ENCODE measurements at regions not wholly inside any gene's neighbourhood (a gene's known extent, or its start where the extent isn't known, plus 50 kb on each side); places are given as distances from the start of the nearest gene placed in this dataset.
"Not testable (repeated sequence)": the region's sequence is repeated elsewhere in the genome, so short reads cannot be mapped to it uniquely, and the experiment has no call there.

GRCh38 chrX:121858867-121859647 lies 811.6 kb downstream of the GLUD2 start:
- Histone ChIP-seq H3K4me1 (ENCODE audit: control insufficient read depth in 3 of 3, insufficient read depth in 2 of 3, low read depth in 1 of 3, low read length in 2 of 3) (no peaks in the 10 kb centered on the region), H3K27ac (ENCODE audit: low read depth in 1 of 3, low read length in 2 of 3) (no peak overlapping the region), H3K36me3 (ENCODE audit: control insufficient read depth in 3 of 3, insufficient read depth in 2 of 3, low read depth in 1 of 3, low read length in 3 of 3) (no peaks in the 10 kb centered on the region), H3K4me3 (ENCODE audit: low read depth in 1 of 3, low read length in 3 of 3) (no peak overlapping the region), H3K9me3 (ENCODE audit: control insufficient read depth in 2 of 2, insufficient read depth in 1 of 2, low read depth in 1 of 2, low read length in 1 of 2) (no peaks in the 10 kb centered on the region), H3K27me3 (ENCODE audit: control insufficient read depth in 3 of 3, insufficient read depth in 3 of 3, low read length in 3 of 3) (no peaks in the 10 kb centered on the region)
- FAIRE-seq: no peak
- 74 to 86% (median 83%) methylated on average over 8 of the region's 8 CpGs for WGBS, 3 donors
- DNase-seq: no peak

- Histone ChIP-seq H3K4me3 (ENCODE audit: low read depth in 1 of 3, low read length in 3 of 3) (no peak overlapping the region), H3K36me3 (ENCODE audit: control insufficient read depth in 3 of 3, insufficient read depth in 2 of 3, low read depth in 1 of 3, low read length in 3 of 3) (no peaks in the 10 kb centered on the region), H3K4me1 (ENCODE audit: control insufficient read depth in 3 of 3, insufficient read depth in 2 of 3, low read depth in 1 of 3, low read length in 2 of 3) (no peaks in the 10 kb centered on the region), H3K9me3 (ENCODE audit: control insufficient read depth in 2 of 2, insufficient read depth in 1 of 2, low read depth in 1 of 2, low read length in 1 of 2) (no peaks in the 10 kb centered on the region), H3K27me3 (ENCODE audit: control insufficient read depth in 3 of 3, insufficient read depth in 3 of 3, low read length in 3 of 3) (no peaks in the 10 kb centered on the region), H3K27ac (ENCODE audit: low read depth in 1 of 3, low read length in 2 of 3) (no peak overlapping the region)
- FAIRE-seq (no peak), DNase-seq (no peak)
- 74 to 90% (median 83%) methylated on average over 7 of the region's 7 CpGs for WGBS, 3 donors
These were observed 816.6 kb downstream of the GLUD2 start for GRCh38 chrX:121863976-121864375.

DNA sequence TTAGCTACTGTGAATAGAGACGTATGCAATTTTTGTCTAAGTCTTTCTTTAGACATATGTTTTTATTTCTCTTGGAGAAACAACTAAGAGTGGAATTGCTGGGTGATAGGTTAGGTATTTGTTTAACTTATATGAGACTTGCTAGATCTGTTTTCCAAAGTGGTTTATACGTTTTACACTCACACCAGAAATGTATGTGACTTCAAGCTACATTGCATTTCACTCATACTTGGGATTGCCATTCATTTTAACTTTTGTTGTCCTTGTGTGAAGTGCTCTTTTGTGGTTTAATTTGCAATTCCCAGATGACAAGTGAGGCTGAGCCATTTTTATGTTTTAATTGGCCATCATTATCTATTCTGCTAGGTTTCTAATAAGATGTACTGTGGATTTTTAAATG lies 817.2 kb downstream of the GLUD2 start:
- H3K9me3 ChIP-seq (ENCODE audit: control insufficient read depth in 2 of 2, insufficient read depth in 1 of 2, low read depth in 1 of 2, low read length in 1 of 2): no peaks in the 10 kb centered on the region
- H3K27ac ChIP-seq (ENCODE audit: low read depth in 1 of 3, low read length in 2 of 3): no peak overlapping the region
- no peaks in the 10 kb centered on the region for H3K36me3 ChIP-seq (ENCODE audit: control insufficient read depth in 3 of 3, insufficient read depth in 2 of 3, low read depth in 1 of 3, low read length in 3 of 3)
- 33 to 43% (median 37%) methylated on average over 2 of the region's 2 CpGs for WGBS, 3 donors
- H3K27me3 ChIP-seq (ENCODE audit: control insufficient read depth in 3 of 3, insufficient read depth in 3 of 3, low read length in 3 of 3): no peaks in the 10 kb centered on the region
- no peaks in the 10 kb centered on the region for H3K4me1 ChIP-seq (ENCODE audit: control insufficient read depth in 3 of 3, insufficient read depth in 2 of 3, low read depth in 1 of 3, low read length in 2 of 3)
- no peak for DNase-seq
- H3K4me3 ChIP-seq (ENCODE audit: low read depth in 1 of 3, low read length in 3 of 3): no peak overlapping the region
- no peak for FAIRE-seq

GRCh38 chrX:121869876-121870477 lies 822.6 kb downstream of the GLUD2 start:
- no peaks in the 10 kb centered on the region for H3K36me3 ChIP-seq (ENCODE audit: control insufficient read depth in 3 of 3, insufficient read depth in 2 of 3, low read depth in 1 of 3, low read length in 3 of 3)
- no peaks in the 10 kb centered on the region for H3K4me1 ChIP-seq (ENCODE audit: control insufficient read depth in 3 of 3, insufficient read depth in 2 of 3, low read depth in 1 of 3, low read length in 2 of 3)
- no peak overlapping the region for H3K4me3 ChIP-seq (ENCODE audit: low read depth in 1 of 3, low read length in 3 of 3)
- H3K9me3 ChIP-seq (ENCODE audit: control insufficient read depth in 2 of 2, insufficient read depth in 1 of 2, low read depth in 1 of 2, low read length in 1 of 2): peaks cover 0 to 2% of the 10 kb centered on the region in 2 donors
- DNase-seq (no peak), FAIRE-seq (no peak)
- H3K27me3 ChIP-seq (ENCODE audit: control insufficient read depth in 3 of 3, insufficient read depth in 3 of 3, low read length in 3 of 3): no peaks in the 10 kb centered on the region
- WGBS, 3 donors: 84 to 93% (median 90%) methylated on average over 15 to 18 of the region's 18 CpGs
- H3K27ac ChIP-seq (ENCODE audit: low read depth in 1 of 3, low read length in 2 of 3): no peak overlapping the region

DNA sequence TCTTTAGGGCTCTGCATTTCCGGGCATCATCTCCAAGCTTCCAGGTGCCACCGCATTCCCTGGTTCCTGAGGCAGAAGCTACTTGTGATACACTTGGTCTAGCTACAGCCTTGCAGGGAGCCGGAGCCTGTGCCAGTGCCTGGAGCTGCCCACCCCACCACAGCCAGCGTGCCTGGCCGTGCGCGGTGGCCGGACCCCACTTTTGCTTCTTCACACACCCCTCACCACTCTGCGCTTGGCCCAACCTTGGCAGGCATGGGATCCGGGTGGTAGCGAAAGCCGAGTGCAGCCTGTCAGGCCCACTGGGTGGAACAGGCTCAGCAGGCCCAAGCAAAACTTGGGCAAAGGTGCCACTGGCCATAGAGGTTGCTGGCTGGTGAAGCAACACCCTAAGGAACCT lies 823.7 kb downstream of the GLUD2 start:
- Histone ChIP-seq H3K36me3 (ENCODE audit: control insufficient read depth in 3 of 3, insufficient read depth in 2 of 3, low read depth in 1 of 3, low read length in 3 of 3) (no peaks in the 10 kb centered on the region), H3K4me3 (ENCODE audit: low read depth in 1 of 3, low read length in 3 of 3) (no peak overlapping the region), H3K27me3 (ENCODE audit: control insufficient read depth in 3 of 3, insufficient read depth in 3 of 3, low read length in 3 of 3) (no peaks in the 10 kb centered on the region), H3K9me3 (ENCODE audit: control insufficient read depth in 2 of 2, insufficient read depth in 1 of 2, low read depth in 1 of 2, low read length in 1 of 2) (peaks cover 0 to 2% of the 10 kb centered on the region in 2 donors), H3K27ac (ENCODE audit: low read depth in 1 of 3, low read length in 2 of 3) (no peak overlapping the region), H3K4me1 (ENCODE audit: control insufficient read depth in 3 of 3, insufficient read depth in 2 of 3, low read depth in 1 of 3, low read length in 2 of 3) (no peaks in the 10 kb centered on the region)
- FAIRE-seq (no peak), DNase-seq (no peak)
- WGBS, 3 donors: 92 to 100% (median 96%) methylated on average over 10 to 12 of the region's 12 CpGs

- H3K36me3 ChIP-seq (ENCODE audit: control insufficient read depth in 3 of 3, insufficient read depth in 2 of 3, low read depth in 1 of 3, low read length in 3 of 3): no peaks in the 10 kb centered on the region
- H3K27me3 ChIP-seq (ENCODE audit: control insufficient read depth in 3 of 3, insufficient read depth in 3 of 3, low read length in 3 of 3): no peaks in the 10 kb centered on the region
- no peaks in the 10 kb centered on the region for H3K9me3 ChIP-seq (ENCODE audit: control insufficient read depth in 2 of 2, insufficient read depth in 1 of 2, low read depth in 1 of 2, low read length in 1 of 2)
- no peaks in the 10 kb centered on the region for H3K4me1 ChIP-seq (ENCODE audit: control insufficient read depth in 3 of 3, insufficient read depth in 2 of 3, low read depth in 1 of 3, low read length in 2 of 3)
- no peak for DNase-seq
- no peak overlapping the region for H3K4me3 ChIP-seq (ENCODE audit: low read depth in 1 of 3, low read length in 3 of 3)
- no peak for FAIRE-seq
- no peak overlapping the region for H3K27ac ChIP-seq (ENCODE audit: low read depth in 1 of 3, low read length in 2 of 3)
These were observed 828.9 kb downstream of the GLUD2 start for GRCh38 chrX:121876305-121876704.

GRCh38 chrX:121877337-121877736 lies 829.9 kb downstream of the GLUD2 start:
- not testable (repeated sequence) for H3K27me3 ChIP-seq (ENCODE audit: control insufficient read depth in 3 of 3, insufficient read depth in 3 of 3, low read length in 3 of 3); H3K9me3 ChIP-seq (ENCODE audit: control insufficient read depth in 2 of 2, insufficient read depth in 1 of 2, low read depth in 1 of 2, low read length in 1 of 2); FAIRE-seq; DNase-seq; H3K36me3 ChIP-seq (ENCODE audit: control insufficient read depth in 3 of 3, insufficient read depth in 2 of 3, low read depth in 1 of 3, low read length in 3 of 3); H3K4me3 ChIP-seq (ENCODE audit: low read depth in 1 of 3, low read length in 3 of 3); H3K4me1 ChIP-seq (ENCODE audit: control insufficient read depth in 3 of 3, insufficient read depth in 2 of 3, low read depth in 1 of 3, low read length in 2 of 3); H3K27ac ChIP-seq (ENCODE audit: low read depth in 1 of 3, low read length in 2 of 3)
- 92 to 97% (median 96%) methylated on average over 13 to 18 of the region's 18 CpGs for WGBS, 3 donors

DNA sequence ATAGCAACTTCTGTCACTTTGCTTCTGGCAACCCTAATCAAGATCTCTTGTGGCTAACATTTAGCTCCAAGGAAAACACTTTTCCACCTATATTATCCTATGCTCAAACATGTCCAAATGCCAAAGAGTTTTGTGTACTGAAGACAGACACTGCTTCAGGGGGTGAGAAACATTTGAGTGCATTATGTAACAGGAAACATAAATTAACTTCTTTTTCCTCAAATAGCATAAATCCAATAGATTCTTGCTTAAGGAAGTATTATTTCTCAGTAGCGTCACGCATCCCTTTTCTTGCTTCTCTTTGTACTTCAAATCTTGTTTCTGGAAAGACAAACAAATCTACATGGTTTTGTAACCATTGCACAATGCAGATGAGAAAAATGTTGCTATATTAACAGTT lies 839.1 kb downstream of the GLUD2 start:
- FAIRE-seq (no peak), DNase-seq (no peak)
- Histone ChIP-seq H3K4me3 (ENCODE audit: low read depth in 1 of 3, low read length in 3 of 3) (no peak overlapping the region), H3K27ac (ENCODE audit: low read depth in 1 of 3, low read length in 2 of 3) (no peak overlapping the region), H3K9me3 (ENCODE audit: control insufficient read depth in 2 of 2, insufficient read depth in 1 of 2, low read depth in 1 of 2, low read length in 1 of 2) (no peaks in the 10 kb centered on the region), H3K4me1 (ENCODE audit: control insufficient read depth in 3 of 3, insufficient read depth in 2 of 3, low read depth in 1 of 3, low read length in 2 of 3) (no peaks in the 10 kb centered on the region), H3K27me3 (ENCODE audit: control insufficient read depth in 3 of 3, insufficient read depth in 3 of 3, low read length in 3 of 3) (no peaks in the 10 kb centered on the region), H3K36me3 (ENCODE audit: control insufficient read depth in 3 of 3, insufficient read depth in 2 of 3, low read depth in 1 of 3, low read length in 3 of 3) (no peaks in the 10 kb centered on the region)
- WGBS, 3 donors: 69 to 86% (median 84%) methylated on average over 2 of the region's 2 CpGs

DNA sequence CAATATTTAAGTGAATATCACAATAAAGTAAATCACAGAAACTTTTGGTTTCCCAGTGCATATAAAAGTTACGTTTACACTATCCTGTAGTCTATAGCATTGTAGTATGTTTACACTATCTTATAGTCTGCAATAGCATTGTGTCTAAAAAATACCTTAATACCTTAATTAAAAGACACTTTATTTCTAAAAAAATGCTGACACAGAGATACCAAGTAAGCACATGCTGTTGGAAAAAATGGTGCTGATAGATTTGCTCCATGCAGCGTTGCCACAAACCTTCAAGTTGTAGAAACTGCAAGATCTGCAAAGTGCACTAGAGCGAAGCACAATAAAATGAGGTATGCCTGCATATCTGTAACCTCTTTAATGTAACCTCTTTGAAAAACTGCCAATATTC lies 847.3 kb downstream of the GLUD2 start:
- Histone ChIP-seq H3K27ac (ENCODE audit: low read depth in 1 of 3, low read length in 2 of 3) (no peak overlapping the region), H3K4me3 (ENCODE audit: low read depth in 1 of 3, low read length in 3 of 3) (no peak overlapping the region), H3K36me3 (ENCODE audit: control insufficient read depth in 3 of 3, insufficient read depth in 2 of 3, low read depth in 1 of 3, low read length in 3 of 3) (no peaks in the 10 kb centered on the region), H3K9me3 (ENCODE audit: control insufficient read depth in 2 of 2, insufficient read depth in 1 of 2, low read depth in 1 of 2, low read length in 1 of 2) (no peaks in the 10 kb centered on the region), H3K4me1 (ENCODE audit: control insufficient read depth in 3 of 3, insufficient read depth in 2 of 3, low read depth in 1 of 3, low read length in 2 of 3) (no peaks in the 10 kb centered on the region), H3K27me3 (ENCODE audit: control insufficient read depth in 3 of 3, insufficient read depth in 3 of 3, low read length in 3 of 3) (no peaks in the 10 kb centered on the region)
- DNase-seq: no peak
- no peak for FAIRE-seq
- 81 to 88% (median 82%) methylated on average over 3 of the region's 3 CpGs for WGBS, 3 donors
